ENCODE measurements at regions not wholly inside any gene's neighbourhood (a gene's known extent, or its start where the extent isn't known, plus 50 kb on each side); places are given as distances from the start of the nearest gene placed in this dataset.

DNA sequence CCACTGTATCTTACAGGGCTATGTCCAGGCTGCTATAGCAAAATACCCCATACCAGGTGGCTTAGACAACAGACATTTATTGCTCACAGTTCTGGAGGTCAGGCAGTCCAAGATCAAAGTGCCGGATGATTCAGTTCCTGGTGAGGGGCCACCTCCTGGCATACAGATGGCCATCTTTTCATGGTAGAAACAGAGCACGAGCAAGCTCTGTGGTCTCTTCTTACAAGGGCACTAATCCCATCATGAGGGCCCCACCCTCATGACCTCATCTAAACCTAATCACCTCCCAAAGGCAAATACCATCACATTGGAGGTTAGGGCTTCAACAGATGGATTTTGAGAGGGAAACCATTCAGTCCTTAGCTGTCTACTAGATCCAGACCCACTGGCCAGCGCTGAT, 117.4 kb upstream of the NECTIN1 start:
- no peak for FAIRE-seq

DNA sequence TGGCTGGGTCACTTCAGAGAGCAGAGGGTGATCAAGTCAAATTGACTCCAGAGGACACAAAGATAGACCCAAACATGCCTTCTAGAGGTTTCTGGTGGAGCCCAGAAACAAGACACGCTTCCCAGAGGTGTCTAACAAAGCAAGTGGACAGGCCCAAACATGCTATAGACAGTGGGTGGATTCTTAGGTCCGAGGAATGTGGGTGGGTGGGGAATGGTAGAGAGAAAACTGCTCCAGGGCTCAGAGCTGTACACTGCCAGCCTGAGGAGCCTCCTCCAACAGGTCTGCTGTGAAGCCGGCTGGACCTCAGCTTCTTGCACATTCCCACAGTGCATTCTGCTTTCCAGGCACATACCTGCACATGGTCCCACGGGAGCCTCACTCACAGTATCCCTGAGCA, 116.8 kb upstream of the NECTIN1 start:
- FAIRE-seq = no peak

DNA sequence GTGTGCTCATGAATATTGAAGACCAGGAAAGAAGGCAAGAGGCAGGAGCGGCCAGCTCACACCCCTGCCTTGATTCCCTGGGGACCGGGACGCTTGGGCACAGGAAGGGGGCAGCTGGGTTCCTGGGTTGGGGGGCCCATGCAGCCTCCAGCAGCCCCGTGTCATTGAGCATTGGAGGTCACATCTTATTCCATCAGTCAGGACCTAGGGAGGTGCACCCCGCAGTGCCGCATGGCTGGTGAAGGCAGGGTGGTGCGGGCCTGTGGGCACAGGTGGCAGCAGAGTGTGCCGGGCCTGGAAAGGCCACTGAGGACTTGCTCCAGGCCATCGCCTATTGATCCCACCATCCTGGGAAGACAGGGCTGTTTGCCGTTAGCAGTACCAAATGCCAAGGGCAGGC, 116.3 kb upstream of the NECTIN1 start:
- FAIRE-seq = no peak

DNA sequence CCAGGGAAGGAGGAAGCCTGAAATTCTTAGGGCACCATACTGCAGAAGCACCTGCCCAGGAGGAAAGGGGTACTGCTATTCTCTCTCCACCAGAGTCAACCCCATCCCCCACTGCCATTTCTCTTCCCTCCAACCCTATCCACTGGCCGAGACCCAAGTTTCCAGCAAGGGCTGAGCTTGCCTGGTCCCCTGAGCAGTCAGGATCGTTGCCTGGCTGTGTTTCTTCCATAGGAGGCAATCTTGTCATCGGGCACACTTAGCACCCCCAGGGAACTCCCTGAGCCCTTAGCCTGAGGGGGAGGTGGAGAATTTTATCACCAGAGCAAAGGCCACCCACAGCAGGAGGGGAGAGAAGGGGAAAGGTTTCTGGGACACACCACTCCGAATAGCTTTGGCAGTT, 115.8 kb upstream of the NECTIN1 start:
- FAIRE-seq = no peak

DNA sequence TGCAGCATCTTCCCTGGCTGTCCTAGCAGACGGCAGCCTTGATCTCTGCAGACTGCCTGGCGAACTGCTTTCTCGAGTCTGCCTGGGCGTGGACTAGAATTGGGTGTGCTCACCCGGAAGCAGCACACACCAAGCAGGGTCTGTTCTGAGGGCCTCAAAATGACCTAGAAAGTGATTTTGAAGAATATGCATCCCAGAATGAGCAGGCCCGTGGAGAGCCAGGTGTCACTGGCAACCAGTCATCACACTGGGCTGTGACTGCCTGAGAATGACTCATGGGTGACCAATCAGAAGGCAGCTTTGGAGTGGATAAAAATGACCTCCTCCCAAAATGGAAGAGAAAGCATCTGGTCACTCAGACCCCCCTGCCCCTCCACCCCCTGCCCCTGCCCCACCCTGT, 114.9 kb upstream of the NECTIN1 start:
- no peak for FAIRE-seq

DNA sequence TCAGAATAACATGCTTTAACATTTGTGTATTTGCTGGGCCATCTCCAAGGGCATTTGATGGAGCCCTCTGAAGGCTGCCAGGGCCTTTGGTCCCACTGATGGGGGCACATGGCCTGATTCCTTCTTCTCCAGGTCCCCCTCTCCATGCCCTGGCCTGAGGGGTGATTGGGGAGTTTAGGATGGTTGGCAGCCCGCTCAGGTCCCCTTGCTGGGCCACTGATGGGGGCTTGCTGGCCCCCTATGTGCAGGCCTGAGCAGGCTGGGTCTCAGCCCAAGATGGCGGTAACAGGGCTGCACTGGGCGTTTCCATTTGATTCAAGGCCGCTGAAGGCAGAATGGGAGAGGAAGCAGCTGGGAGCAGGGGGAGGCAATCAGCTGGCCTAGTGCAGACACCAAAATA, 113.7 kb upstream of the NECTIN1 start:
- no peak for FAIRE-seq

DNA sequence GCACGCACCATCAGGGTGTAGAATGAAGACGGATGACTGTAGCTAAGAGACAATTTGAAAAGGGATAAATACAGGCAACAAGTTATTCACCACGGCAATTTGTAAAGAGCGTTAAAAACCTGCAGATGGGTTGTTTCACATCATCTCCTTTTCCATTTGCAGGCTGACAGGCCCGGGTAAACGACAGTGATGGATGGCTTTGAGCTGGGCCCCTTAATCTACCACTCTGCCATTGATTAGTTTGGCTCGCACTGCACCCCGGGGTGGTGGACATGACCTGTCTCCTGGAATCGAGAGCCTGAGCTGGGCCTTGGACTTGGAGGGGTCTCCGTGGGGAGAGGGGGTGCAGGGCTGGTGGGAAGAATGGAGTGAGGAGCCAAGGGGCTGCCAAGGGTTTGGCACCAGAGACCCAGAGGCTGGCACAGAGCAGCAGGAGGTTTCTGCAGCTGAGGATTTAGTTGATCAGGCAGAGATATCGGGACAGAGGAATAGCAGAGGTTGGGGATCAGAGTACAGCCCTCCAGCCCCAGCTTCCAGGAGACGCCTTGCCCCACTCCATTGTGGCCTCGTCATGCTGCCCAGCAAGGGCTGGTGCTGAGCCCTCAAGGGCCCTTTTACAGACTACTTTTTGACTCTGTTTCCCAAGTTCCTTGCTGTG, 110.6 kb upstream of the NECTIN1 start:
- FAIRE-seq = no peak

DNA sequence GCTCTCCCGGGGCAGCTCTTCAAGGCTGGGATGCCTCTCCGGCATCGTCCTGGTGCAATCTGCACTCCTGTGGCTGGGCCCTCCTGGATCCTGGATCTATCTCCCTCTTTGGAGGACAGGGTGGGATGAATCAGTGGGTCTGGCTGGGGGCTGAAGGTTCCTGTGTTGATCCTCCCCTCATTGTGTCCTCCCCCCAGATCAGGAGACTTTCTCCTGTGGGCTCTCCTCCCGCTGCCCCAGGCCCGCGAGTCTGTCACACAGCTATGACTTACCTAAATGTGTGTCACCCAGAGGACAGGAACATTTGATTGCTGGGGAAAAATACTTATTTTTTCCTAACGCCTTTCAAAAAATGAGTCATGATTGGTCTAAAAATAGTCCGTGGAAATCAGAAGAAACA, 106.8 kb upstream of the NECTIN1 start:
- no peak for FAIRE-seq

DNA sequence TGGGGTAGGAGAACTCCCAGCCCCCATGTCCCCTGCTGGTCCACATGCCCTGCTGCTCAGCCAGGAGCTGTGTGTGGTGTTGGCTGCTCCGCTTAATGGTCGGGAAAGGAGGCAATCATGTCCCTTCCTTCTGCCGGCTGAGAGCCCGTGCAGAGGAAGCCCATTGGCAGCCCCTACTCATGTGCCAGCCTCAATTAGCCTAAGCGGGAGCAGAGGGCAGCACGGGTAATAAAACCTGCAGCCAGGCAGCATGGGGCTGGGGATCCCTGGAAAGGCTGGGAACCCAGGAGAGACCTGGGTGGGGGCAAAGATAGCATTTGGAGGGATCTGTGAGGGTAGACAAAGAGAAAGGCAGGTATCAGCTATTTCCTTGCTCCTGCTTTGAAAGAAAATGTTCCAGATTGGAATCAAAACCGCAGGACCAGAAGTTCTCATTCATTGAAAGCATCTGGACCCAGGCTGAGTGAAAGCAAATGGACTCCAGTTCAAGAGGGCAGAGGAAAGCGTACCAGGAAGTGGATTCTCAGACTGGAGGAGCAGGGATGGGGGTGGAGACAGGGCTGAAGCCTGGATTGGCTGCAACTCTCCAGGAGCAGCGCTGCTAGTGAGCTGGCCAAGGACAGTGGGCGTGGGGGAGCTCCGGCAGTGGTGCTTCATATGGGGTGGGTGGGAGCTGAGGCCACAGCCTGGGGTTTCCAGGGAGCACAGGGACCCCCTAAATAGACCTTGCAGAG, 103.4 kb upstream of the NECTIN1 start:
- no peak for FAIRE-seq

DNA sequence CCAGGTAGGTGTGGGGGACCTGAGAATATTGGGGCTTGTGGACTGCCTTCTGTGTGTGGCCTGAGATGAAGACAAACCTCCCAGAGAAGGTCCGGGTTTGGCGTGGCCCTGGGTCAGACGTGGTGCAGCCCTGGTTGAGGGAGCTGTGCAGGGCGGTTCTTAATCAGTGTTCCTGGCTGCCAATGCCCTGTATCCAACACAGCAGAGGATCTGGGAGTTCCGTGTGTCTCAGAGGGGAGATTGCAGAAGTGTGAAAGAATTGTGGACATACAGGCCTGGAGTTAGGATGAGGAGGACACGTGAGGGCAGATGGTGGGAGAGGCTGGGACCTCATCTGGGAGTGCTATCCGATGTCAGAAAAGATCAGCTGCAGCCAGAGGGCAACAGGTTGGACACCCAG, 102.0 kb upstream of the NECTIN1 start:
- no peak for FAIRE-seq

DNA sequence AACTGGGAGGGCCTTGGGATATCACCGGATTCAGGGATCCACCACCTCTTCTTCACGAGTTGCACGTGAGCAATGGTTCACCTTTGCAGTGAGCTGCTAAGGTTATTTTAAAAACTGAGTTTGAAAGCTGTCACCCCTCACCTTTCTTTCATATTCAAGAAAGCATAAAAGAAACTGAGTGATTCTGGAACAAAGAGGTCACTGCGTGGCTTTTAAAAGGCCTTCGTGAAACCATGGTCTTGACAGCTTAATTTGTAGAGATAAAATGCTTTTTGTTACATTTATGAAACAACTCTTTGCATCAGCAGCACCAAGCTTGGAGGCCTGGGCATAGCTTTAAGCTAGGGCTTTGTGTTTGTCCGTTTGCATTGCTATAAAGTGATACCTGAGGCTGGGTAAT, 101.4 kb upstream of the NECTIN1 start:
- no peak for FAIRE-seq

DNA sequence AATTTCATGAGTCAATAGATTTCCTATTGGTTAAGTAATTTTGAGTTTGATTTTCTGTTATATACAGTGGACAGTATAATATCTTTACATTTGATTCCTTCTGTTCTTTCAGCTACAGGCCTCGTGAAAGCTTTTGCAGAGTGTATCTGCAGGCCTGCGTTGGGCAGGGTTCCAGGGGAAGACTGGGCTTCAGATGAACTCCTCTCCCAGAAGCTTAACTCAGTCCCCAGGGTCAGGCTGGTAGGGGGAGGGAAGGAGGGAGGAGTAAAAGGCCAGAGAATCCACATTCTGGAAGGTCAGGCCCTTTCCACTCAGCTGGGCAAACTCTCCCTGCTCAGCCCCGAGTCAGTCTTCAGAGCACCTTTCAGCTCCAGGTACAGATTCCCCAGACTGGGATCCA, 100.4 kb upstream of the NECTIN1 start:
- FAIRE-seq = no peak

DNA sequence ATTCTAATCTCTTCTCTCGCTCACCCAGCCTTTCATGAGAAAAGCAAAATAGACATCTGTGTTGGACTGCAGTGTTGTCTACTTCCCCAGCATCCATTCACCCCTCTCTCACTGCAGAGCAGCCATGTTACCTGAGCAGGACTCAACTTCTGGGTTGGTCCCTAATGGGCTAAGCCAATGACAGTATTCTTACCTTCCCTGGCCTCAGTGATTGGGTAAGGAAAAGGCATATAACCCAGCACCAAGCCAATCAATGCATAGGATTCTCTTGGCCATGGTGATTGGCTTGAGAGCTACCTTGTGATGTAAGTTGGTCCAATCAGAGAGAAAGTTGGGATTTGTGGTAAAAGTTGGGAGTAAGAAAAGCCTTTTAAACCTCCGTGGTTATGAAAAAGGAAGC, 99.8 kb upstream of the NECTIN1 start:
- no peak for FAIRE-seq

DNA sequence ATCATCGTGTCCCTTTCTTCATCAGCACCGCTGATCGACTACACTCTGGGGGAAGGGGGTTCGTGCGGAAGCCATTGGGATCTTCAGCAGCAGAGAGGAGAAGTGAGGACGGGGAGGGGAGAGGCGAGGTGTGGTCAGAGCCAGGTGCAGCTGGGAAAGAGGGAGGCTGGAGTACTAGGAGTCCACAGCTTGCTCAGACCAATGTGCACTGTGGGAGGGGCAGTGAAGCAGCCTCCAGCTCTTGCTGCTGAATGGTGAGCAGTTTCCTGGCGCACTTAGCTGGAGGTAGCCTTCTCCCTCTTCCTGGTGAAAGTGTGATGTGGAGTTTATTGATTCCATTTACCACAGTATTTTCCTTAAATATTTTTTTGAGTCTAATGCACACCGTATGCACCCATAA, 99.0 kb upstream of the NECTIN1 start:
- FAIRE-seq = no peak

DNA sequence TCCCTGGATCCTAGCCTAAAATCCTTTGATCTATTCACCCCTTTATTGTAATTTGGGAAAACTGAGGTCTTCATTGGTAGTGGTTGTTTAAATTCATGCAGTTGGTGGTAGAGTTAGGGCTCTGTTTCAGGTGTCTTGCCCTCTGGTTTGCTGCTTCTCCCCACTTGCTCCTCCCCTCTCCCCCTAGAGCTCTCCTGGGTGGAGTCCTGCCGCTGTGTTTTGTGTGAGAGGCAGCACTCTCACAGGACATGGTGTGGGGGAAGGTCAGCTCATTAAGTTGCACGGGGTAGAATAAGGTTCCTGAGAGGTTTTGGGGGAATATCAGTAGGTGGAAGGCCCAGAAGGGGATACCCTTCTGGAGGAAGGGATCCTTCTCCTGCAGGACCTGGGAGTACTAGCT, 98.1 kb upstream of the NECTIN1 start:
- FAIRE-seq = no peak

DNA sequence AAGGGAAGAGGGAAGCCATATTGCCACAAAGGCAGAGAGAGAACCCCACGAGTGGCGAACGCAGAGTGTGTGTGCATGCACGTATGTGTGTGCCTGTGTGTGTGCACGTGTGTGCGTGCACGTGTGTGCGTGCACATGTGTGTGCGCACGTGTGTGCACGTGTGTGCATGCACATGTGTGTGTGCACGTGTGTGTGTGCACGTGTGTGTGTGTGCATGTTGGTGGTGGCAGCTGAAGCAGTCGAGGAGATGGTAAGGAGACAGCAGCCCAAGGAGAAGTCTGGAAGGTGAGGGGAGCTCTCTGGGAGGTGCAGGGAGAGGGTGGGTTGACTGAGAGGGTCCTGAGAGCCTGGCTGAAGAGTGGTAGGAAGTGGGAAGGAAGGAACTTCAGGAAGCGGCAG, 94.1 kb upstream of the NECTIN1 start:
- FAIRE-seq = no peak

DNA sequence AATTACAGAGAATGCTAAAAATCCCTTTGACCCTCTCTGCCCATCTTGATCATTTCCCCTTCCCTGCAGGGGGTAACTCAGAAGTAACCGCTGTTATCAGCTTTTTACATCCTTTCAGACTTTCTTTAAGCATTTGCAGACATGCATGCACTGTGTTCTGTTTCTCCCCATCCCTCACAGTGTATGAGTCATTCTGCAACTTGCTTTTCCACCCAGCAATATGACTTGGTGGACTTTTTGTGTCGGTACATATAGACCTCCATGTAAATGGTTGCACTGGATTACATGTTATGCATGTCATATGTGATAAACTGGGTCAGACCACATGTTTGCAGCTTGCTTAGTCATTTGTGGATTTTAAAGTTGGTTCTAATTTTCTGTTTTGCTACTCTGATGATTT, 87.7 kb upstream of the NECTIN1 start:
- no peak for FAIRE-seq

DNA sequence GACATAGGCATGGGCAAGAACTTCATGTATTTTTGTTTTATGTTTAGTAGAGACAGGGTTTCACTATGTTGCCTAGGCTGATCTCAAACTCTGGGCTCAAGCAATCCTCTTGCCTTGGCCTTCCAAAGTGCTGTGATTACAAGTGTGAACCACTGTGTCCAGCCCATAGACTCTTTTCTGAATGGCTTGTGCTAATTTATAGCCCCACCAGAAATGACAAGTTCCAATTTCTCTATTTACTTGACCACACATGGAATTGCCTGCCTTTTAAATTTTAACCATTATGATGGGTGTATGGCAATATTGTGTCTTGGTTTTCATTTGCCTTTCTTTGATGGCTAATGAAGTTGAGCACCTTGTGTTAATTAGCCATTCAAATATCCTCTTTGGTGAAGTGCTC, 85.8 kb upstream of the NECTIN1 start:
- FAIRE-seq = no peak

DNA sequence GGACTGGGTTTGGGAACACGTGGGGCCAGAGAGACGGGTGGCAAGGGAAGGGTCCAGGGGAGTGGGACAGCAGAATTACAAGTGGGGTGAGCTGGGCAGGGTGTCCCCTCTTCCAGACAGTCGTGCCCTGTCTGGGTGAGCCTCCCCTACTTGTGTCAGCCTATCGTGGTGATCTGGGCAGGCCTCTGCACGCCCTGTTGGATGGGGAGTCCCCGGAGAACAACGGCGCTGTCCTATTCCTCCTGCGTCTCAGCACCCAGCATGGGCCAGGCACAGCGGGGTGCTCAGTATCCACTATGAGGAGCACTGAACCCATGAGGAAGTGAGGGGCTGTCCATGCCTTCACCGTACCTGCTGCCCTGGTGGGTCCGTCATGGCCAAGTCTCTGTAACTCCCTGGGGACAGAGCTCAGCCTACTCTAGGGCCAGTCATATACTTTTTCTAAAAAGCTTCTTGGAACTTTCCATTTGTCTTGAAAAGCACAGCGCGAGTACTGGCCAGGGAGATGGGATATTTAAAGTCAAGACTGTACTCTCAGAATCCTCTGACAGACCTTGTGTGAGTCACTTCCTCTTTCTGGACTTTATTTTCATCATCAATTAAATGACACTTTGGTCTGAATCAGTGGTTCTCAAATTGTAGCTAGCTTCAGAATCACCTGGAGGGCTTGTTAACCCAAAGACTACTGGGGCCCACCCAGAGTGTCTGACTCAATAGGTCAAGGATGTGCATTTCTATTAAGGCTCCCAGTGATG, 81.7 kb upstream of the NECTIN1 start:
- FAIRE-seq = no peak

DNA sequence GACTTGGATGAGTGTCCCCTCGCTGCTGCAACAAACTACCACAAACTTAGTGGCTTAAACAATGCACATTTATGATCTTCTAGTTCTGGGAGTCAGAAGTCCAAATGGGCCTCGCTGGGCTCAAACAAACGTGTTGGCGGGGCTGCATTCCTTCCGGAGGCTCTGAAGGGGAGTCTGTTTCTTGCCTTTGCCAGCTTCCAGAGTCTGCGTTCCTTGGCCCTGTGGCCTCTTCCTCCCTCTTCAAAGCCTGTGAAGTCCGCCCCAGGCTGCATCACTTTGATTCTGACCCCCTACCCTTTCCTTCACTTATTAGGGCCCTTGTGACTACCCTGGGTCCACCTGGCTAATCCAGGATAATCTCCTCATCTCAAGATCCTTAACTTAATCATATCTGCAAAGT, 80.3 kb upstream of the NECTIN1 start:
- FAIRE-seq = no peak

DNA sequence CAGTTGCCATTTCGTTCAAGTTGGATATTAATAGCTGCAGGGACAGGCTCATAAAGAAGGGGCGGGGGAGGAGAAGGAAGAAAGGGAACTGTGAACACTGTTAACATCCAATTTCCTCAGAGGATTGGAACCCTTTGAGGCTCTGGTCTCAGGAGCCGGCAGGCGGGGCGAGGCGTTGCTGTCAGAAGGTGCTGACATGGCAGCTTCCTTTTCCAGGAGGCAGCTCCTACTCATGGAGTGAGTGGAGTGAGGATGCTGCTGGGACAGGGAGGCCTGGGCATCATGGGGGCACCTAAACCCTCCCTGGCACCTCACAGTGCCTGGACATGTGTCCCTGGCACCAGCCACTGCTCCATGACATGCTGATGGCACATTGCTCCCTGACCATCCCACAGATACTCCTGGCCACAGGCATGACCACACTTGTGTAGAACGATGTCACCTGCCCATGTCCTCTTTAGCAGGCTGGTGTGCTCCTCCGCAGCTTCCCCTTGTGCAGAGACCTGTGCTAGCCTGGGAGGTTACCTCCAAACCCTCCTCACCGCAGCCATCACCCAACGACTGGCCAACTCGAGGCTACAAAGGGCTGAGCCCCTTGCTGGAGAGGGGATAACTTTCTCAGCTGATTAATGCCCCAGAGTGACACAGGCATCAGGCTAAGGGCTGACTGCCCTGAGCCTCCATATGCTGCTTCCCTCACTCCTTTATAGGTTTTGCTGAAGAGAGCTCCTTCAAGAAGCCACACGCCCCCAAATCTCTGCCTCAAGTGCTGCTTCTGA, 79.6 kb upstream of the NECTIN1 start:
- no peak for FAIRE-seq

DNA sequence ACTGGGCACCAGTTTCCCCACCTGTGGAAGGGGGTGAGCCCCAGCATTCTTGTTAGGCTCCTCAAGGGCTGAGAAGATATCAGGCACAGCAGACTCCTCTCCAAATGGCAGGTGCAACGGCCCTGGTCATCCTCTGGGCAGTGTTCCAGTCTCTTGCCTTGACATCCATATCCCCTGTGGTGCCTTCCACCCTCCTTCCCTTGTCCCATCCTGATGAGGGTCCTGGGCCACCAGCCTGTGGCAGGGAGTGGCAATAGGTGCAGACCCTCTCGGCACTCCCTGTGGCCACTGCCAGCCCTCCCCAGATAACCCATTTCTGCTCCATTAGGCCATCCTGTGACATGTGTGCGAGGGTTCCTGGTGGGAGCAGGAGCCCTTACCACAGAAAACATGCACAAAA, 78.8 kb upstream of the NECTIN1 start:
- no peak for FAIRE-seq

DNA sequence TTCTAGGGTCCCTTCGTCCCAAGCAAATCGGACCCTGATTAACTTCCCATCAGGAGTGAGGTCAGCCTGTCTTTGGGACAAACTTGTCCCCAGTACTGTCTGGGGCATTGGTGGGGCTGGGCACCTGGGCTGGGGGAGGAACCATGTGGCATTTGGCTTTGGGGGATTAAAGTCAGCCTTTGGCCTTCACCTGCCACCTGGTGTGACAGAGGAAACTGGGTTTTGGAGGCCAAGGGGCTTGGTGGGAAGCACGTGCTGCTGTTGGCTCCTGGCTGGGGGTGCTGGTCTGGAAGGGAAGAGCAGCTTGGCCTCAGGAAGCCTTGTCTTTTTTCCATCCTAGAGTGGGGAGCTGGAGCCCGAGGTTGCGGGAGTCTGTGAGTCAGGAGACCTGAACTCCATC, 78.4 kb upstream of the NECTIN1 start:
- no peak for FAIRE-seq

Data from islet of Langerhans (tissue), 1 donor.